Esophagus muscularis mucosa (tissue), 4 donors: ENCODE measurements at regions not wholly inside any gene's neighbourhood (a gene's known extent, or its start where the extent isn't known, plus 50 kb on each side); places are given as distances from the start of the nearest gene placed in this dataset.

Experiments used
- DNase-seq: peaks from one replicate; pipeline ENCODE4 v3.0.0-alpha.2; 2017; ENCODE audit errors: extremely low spot score
- H3K27ac ChIP-seq, 4 donors: fragments of 200-600 bp; sonication (generic); replicated peaks in 1 of 4; 1 replicate in 3 of 4; 2 replicates in 1 of 4; pipeline ENCODE4 v1.5.1; 2016 to 2019; ENCODE audit warnings: mild to moderate bottlenecking in 1 of 4
- H3K27me3 ChIP-seq, 4 donors: fragments of 200-600 bp; sonication (generic); one replicate each; pipeline versions ENCODE4 v1.5.1 to v1.6.0; 2016 to 2019
- H3K36me3 ChIP-seq, 4 donors: fragments of 200-600 bp; sonication (generic); one replicate each; pipeline ENCODE4 v1.5.1; 2016 to 2019
- H3K4me1 ChIP-seq, 4 donors: fragments of 200-600 bp; sonication (generic); one replicate each; pipeline ENCODE4 v1.5.1; 2016 to 2019
- H3K4me3 ChIP-seq, 4 donors: fragments of 200-600 bp; sonication (generic); 1 replicate in 2 of 4; 2 replicates in 2 of 4; pipeline ENCODE4 v1.5.1; 2016 to 2019; ENCODE audit warnings: mild to moderate bottlenecking in 4 of 4, moderate library complexity in 1 of 4
- H3K9me3 ChIP-seq, 4 donors: fragments of 200-600 bp; sonication (generic); 1 replicate in 3 of 4; 2 replicates in 1 of 4; pipeline ENCODE4 v1.5.1; 2016 to 2019
- EP300 ChIP-seq: sonication (generic); formaldehyde crosslinking; IDR thresholded peaks from one replicate; pipeline ENCODE4 v1.6.1; 2017; ENCODE audit warnings: antibody characterized with exemption
- POLR2A ChIP-seq: fragments of 450-650 bp; IDR thresholded peaks from one replicate; pipeline ENCODE4 v1.6.1; 2017; ENCODE audit warnings: antibody characterized with exemption, moderate library complexity, mild to moderate bottlenecking, low read depth
- POLR2AphosphoS5 ChIP-seq, 2 donors: sonication (generic); formaldehyde crosslinking; IDR thresholded peaks; one replicate each; pipeline ENCODE4 v1.6.1; 2017; ENCODE audit warnings: antibody characterized with exemption in 2 of 2
- whole genome bisulfite sequencing: methylation state at CpG from one replicate; pipeline ENCODE4 v1.1.5; 2018; 5-methylcytosine and 5-hydroxymethylcytosine counted together
- intact Hi-C: fragments of 100-400 bp; cut with DNase I; formaldehyde crosslinking; loops from one replicate; pipeline ENCODE4 v1.15.1; 2023
- TF ChIP-seq, protein P1 (sequence below), 3 experiments: fragments of 200-600 bp in 2 of 3; fragments of 450-650 bp in 1 of 3; sonication (generic) in 2 of 3; IDR thresholded peaks; one replicate each; pipeline ENCODE4 v1.5.1; 2017 to 2019; ENCODE audit warnings: antibody characterized with exemption in 3 of 3, mild to moderate bottlenecking in 2 of 3, moderate library complexity in 1 of 3

DNA sequence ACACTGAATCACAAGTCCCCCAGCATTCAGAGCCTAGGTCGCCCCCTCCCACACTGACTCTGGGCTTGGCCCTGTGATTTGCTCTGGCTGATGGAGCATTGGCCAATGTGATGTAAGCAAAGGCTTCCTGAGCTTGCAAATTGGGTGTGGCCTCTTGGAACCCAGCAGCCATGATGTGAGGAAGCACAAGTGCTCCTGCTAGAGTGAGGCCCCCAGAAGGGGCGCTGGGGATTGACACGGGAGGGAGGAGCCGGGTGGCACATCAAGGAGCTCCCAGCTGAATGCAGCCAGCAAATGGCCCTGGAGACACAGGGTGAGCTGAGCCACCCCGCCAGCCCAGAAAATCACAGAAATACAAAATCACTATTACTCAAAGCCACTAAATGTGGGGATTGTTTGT lies 308.5 kb downstream of the C16orf95 start:
- Histone ChIP-seq H3K27ac (no peak overlapping the region), H3K4me3 (no peak overlapping the region), H3K36me3 (no peaks in the 10 kb centered on the region), H3K27me3 (peaks cover 0 to 46% (median 2%) of the 10 kb centered on the region in 4 donors), H3K9me3 (peaks cover 0 to 14% (median 8%) of the 10 kb centered on the region in 4 donors), H3K4me1 (peaks cover 0 to 6% (median 2%) of the 10 kb centered on the region in 4 donors)
- TF ChIP-seq, protein P1, sequence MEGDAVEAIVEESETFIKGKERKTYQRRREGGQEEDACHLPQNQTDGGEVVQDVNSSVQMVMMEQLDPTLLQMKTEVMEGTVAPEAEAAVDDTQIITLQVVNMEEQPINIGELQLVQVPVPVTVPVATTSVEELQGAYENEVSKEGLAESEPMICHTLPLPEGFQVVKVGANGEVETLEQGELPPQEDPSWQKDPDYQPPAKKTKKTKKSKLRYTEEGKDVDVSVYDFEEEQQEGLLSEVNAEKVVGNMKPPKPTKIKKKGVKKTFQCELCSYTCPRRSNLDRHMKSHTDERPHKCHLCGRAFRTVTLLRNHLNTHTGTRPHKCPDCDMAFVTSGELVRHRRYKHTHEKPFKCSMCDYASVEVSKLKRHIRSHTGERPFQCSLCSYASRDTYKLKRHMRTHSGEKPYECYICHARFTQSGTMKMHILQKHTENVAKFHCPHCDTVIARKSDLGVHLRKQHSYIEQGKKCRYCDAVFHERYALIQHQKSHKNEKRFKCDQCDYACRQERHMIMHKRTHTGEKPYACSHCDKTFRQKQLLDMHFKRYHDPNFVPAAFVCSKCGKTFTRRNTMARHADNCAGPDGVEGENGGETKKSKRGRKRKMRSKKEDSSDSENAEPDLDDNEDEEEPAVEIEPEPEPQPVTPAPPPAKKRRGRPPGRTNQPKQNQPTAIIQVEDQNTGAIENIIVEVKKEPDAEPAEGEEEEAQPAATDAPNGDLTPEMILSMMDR (IDR thresholded peaks at IDR 0.05) = no peak
- no peak for TF ChIP-seq POLR2AphosphoS5 (IDR thresholded peaks at IDR 0.05)
- TF ChIP-seq EP300 = no peak
- TF ChIP-seq POLR2A = no peak
- intact Hi-C loops = no loop called here
- 89% methylated on average over 3 of the region's 5 CpGs for WGBS
- no peak for DNase-seq

DNA sequence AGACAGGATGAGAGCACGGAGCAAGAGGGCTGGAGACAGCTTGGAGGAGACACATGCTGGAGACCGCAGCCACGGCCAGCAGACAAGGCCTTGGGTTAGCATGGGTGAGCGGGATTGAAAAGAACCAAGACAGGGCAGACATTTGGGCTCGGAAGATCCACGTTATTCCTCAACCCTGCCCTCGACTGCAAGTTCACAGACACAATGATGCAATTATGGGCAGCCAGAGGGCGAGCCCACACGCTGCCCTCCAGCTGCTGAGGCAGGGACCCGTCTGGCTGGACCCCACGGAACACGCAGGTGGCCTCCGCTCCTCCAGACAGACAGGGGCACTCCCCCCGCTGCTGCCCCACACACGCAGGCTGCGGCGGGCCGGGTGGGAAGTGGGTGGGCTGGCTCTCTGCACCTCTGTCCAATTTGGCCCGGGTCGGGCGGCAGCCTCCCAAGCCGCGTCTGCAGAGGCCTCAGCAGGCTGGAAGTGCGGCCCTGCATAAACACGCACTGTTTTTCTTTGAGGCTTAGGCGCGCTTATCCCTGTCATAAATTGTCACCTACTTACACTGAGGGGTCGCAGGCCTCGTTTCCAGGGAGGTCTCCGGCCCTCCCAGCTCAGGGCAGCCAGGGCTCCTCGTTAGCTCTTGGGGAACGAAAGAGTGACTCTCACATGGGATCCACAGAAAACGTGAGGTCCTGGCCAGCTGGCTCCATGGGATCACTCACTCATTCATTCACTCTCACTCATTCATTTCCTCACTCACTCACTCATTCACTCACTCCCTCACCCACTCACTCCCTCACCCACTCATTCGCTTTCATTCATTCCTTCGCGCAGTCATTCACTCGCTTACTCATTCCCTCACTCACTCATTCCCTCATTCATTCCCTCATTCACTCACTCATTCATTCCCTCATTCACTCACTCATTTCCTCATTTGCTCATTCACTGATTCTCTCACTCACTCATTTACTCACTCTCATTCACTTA lies 303.9 kb downstream of the C16orf95 start:
- TF ChIP-seq EP300 = no peak
- TF ChIP-seq, protein P1 (IDR thresholded peaks at IDR 0.05) = no peak
- no peak for TF ChIP-seq POLR2AphosphoS5 (IDR thresholded peaks at IDR 0.05)
- no peak for TF ChIP-seq POLR2A
- Histone ChIP-seq H3K36me3 (no peaks in the 10 kb centered on the region), H3K4me3 (no peak overlapping the region), H3K9me3 (peaks cover 0 to 8% (median 7%) of the 10 kb centered on the region in 4 donors), H3K4me1 (peaks cover 0 to 6% (median 2%) of the 10 kb centered on the region in 4 donors), H3K27me3 (peaks cover 0 to 66% (median 6%) of the 10 kb centered on the region in 4 donors), H3K27ac (no peak overlapping the region)
- no peak for DNase-seq
- WGBS = 71% methylated on average over 16 of the region's 37 CpGs
- intact Hi-C loops = no loop called here

- Histone ChIP-seq H3K27ac (no peak overlapping the region), H3K36me3 (no peaks in the 10 kb centered on the region), H3K27me3 (peaks cover 0 to 65% (median 6%) of the 10 kb centered on the region in 4 donors), H3K4me3 (no peak overlapping the region), H3K9me3 (no peaks in the 10 kb centered on the region), H3K4me1 (peaks cover 0 to 6% (median 2%) of the 10 kb centered on the region in 4 donors)
- intact Hi-C loops = no loop called here
- WGBS = 94% methylated on average over 1 of the region's 1 CpG
- no peak for DNase-seq
- TF ChIP-seq, protein P1 (IDR thresholded peaks at IDR 0.05) = no peak
- TF ChIP-seq POLR2A = no peak
- TF ChIP-seq EP300 = no peak
- no peak for TF ChIP-seq POLR2AphosphoS5 (IDR thresholded peaks at IDR 0.05)
Measured at GRCh38 chr16:87014112-87014511, 303.1 kb downstream of the C16orf95 start.

DNA sequence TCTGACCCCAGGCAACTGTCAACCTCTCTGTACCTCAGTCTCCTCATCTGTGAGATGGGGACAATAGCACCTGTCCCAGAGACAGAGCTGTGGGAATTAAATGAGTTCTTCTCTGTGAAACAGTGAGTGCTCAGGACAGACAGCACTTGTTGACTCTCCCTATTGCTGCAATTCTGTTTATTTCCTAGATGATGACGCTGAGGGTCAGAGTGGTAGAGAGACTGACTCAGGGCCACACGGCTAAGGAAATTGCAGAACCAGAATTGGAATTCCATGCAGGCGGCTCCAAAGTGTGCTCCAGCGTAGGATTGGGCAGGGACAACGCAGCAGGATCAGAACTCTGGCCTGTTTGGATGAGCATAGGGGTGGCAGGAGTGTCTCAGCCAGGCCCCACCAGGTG lies 302.2 kb downstream of the C16orf95 start:
- no peak overlapping the region for H3K4me3 ChIP-seq
- no peaks in the 10 kb centered on the region for H3K36me3 ChIP-seq
- peaks cover 0 to 67% (median 6%) of the 10 kb centered on the region in 4 donors for H3K27me3 ChIP-seq
- no peak for TF ChIP-seq POLR2AphosphoS5 (IDR thresholded peaks at IDR 0.05)
- TF ChIP-seq POLR2A = no peak
- TF ChIP-seq, protein P1 (IDR thresholded peaks at IDR 0.05) = no peak
- no peak for TF ChIP-seq EP300
- peaks cover 0 to 6% (median 2%) of the 10 kb centered on the region in 4 donors for H3K4me1 ChIP-seq
- H3K9me3 ChIP-seq = no peaks in the 10 kb centered on the region
- 97% methylated on average over 5 of the region's 5 CpGs for WGBS
- no peak overlapping the region for H3K27ac ChIP-seq
- no peak for DNase-seq
- intact Hi-C loops = no loop called here
